HFFc6 (cell line): ENCODE measurements at regions not wholly inside any gene's neighbourhood (a gene's known extent, or its start where the extent isn't known, plus 50 kb on each side); places are given as distances from the start of the nearest gene placed in this dataset.

Source experiments
- DNase-seq: peaks from one replicate; pipeline ENCODE4 v3.0.0-alpha.2; 2018
- H3K27ac Mint-ChIP-seq: 2 replicates; pipeline ENCODE4 v1.8.0; 2020; ENCODE audit warnings: mild to moderate bottlenecking, mixed read lengths
- H3K27me3 Mint-ChIP-seq: 2 replicates; pipeline ENCODE4 v1.8.0; 2021; ENCODE audit warnings: mild to moderate bottlenecking, moderate library complexity, mixed read lengths; ENCODE audit not compliant: insufficient read depth
- H3K36me3 Mint-ChIP-seq: 2 replicates; pipeline ENCODE4 v1.8.0; 2021; ENCODE audit warnings: low read depth, mixed read lengths
- H3K4me1 Mint-ChIP-seq: 2 replicates; pipeline ENCODE4 v1.8.0; 2020; ENCODE audit warnings: low read depth, mixed read lengths
- H3K4me3 Mint-ChIP-seq: 2 replicates; pipeline ENCODE4 v1.8.0; 2020; ENCODE audit warnings: mild to moderate bottlenecking, moderate library complexity, mixed read lengths
- H3K9me3 Mint-ChIP-seq: 2 replicates; pipeline ENCODE4 v1.8.0; 2020; ENCODE audit warnings: mild to moderate bottlenecking, mixed read lengths
- TF ChIP-seq, protein P1 (sequence below): fragments of 200-600 bp; sonication (generic); IDR thresholded peaks from 2 replicates; pipeline ENCODE4 v1.5.0; 2021; ENCODE audit warnings: antibody characterized with exemption, mild to moderate bottlenecking

DNA sequence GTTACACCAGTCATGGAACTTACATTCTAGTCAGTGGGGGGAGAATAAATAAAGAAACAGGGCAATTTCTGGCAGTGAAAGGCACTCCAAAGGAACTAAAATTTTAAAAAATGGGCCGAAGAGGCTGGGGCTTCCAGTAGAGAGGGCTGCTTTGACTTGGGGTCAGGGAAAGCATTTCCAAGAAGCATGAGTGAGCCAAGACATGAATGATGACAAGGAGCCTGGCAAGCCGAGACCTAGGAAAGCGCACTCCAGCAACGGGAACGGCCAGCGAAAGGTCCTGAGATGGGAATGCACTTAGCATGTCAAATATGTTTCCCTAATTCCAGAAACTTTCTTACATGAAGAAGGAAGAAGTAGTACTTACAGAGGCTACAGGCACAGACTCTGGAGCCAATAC is 95.4 kb upstream of the NGF start:
- no peak overlapping the region for H3K27ac Mint-ChIP-seq
- DNase-seq, result no peak
- H3K4me3 Mint-ChIP-seq, result no peak overlapping the region
- H3K27me3 Mint-ChIP-seq, result no peaks in the 10 kb centered on the region; the same call in 1 of the 2 replicates
- H3K4me1 Mint-ChIP-seq, result peaks cover 67% of the 10 kb centered on the region
- TF ChIP-seq, protein P1, sequence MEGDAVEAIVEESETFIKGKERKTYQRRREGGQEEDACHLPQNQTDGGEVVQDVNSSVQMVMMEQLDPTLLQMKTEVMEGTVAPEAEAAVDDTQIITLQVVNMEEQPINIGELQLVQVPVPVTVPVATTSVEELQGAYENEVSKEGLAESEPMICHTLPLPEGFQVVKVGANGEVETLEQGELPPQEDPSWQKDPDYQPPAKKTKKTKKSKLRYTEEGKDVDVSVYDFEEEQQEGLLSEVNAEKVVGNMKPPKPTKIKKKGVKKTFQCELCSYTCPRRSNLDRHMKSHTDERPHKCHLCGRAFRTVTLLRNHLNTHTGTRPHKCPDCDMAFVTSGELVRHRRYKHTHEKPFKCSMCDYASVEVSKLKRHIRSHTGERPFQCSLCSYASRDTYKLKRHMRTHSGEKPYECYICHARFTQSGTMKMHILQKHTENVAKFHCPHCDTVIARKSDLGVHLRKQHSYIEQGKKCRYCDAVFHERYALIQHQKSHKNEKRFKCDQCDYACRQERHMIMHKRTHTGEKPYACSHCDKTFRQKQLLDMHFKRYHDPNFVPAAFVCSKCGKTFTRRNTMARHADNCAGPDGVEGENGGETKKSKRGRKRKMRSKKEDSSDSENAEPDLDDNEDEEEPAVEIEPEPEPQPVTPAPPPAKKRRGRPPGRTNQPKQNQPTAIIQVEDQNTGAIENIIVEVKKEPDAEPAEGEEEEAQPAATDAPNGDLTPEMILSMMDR, result no peak
- no peaks in the 10 kb centered on the region; the same call in 1 of the 2 replicates for H3K36me3 Mint-ChIP-seq
- H3K9me3 Mint-ChIP-seq, result no peaks in the 10 kb centered on the region

DNA sequence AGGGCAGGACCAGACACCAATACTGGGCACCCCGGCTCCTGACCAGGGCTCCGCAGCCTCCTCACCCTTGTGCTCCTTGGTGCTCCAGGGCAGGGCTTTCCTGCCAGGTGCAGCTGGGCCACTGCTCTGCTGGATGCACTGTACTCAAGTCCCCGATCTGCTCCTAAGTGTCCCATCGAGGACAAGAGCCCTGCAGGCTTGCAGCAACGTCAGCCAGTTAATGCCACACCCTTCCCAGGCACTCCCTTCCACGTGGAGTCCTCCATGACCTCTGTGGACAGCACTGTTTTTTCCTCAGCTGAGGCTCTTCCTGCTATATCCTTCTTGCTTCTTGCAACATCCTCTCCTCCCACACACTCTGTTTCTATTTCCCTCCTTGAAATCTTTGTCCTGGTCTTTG is 94.0 kb upstream of the NGF start:
- peak overlapping the region; percentile 98 for H3K27ac Mint-ChIP-seq
- no peaks in the 10 kb centered on the region; the same call in 1 of the 2 replicates for H3K36me3 Mint-ChIP-seq
- TF ChIP-seq, protein P1, result no peak
- H3K4me1 Mint-ChIP-seq, result peaks cover 72% of the 10 kb centered on the region
- peak; percentile 51 for DNase-seq
- H3K27me3 Mint-ChIP-seq, result no peaks in the 10 kb centered on the region; the same call in 1 of the 2 replicates
- no peak overlapping the region; the same call in 1 of the 2 replicates for H3K4me3 Mint-ChIP-seq
- H3K9me3 Mint-ChIP-seq, result no peaks in the 10 kb centered on the region

DNA sequence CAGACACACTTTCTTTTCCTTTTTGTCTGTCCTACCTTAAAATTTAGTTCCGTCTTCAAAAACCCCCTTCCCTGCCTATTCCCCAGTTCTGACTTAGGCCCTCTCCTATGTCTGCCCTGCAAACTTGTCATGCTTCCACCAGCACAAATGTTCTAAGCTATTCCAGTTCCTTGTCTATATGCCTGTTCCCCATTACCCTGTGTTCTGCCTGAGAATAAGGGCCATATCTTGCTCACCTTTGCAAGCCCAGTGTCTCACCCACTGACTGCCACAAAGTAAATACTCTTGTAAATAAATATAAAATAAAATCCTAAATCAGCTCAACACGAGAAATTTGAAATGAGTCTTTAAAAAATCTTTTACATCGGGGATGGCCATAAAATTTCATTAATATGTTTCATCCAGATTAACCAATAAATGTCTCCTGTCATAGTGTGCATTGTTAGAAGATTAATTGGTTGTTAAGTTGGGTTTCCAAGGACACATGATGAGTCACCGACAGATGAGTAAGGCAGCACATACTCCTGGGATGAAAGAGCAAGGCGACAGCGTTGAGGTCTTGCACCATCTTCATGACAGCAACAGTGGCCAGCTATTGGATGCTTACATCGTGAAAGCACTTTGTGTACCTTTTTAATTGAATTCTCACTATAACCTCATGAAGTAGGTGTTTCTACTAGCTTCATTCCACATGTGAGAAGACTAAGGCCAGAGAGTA is 92.6 kb upstream of the NGF start:
- Mint-ChIP-seq H3K27ac (peak overlapping the region; percentile 98), H3K36me3 (no peaks in the 10 kb centered on the region; the same call in 1 of the 2 replicates), H3K4me3 (peak overlapping the region; percentile 58), H3K9me3 (no peaks in the 10 kb centered on the region), H3K27me3 (no peaks in the 10 kb centered on the region; the same call in none of the 2 replicates), H3K4me1 (peaks cover 80% of the 10 kb centered on the region)
- peak; percentile 99 for DNase-seq
- TF ChIP-seq, protein P1, result no peak

DNA sequence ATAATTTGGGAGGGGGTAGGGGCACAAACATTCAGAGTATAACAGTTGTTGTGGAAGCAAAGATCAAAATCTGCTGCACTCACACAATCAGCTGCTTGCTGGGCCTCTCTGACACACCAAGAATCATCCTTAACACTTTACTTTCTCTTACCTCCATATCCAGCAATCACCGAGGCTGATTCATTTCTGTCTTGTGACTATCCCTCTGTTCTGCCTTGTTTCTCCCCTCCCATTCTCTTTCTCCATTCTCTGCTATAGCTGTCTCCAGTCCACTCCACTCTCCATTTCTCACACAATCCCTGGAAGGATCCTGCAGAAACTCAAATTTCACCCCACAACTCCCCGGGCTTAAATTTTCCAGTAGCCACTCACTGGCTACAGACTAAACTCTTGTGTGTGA is 91.8 kb upstream of the NGF start:
- H3K4me3 Mint-ChIP-seq, result peak overlapping the region; percentile 58
- TF ChIP-seq, protein P1, result no peak
- H3K4me1 Mint-ChIP-seq, result peaks cover 87% of the 10 kb centered on the region
- H3K36me3 Mint-ChIP-seq, result no peaks in the 10 kb centered on the region; the same call in 1 of the 2 replicates
- H3K9me3 Mint-ChIP-seq, result no peaks in the 10 kb centered on the region
- peak overlapping the region; percentile 98 for H3K27ac Mint-ChIP-seq
- no peaks in the 10 kb centered on the region; the same call in 1 of the 2 replicates for H3K27me3 Mint-ChIP-seq
- peak; percentile 71 for DNase-seq

DNA sequence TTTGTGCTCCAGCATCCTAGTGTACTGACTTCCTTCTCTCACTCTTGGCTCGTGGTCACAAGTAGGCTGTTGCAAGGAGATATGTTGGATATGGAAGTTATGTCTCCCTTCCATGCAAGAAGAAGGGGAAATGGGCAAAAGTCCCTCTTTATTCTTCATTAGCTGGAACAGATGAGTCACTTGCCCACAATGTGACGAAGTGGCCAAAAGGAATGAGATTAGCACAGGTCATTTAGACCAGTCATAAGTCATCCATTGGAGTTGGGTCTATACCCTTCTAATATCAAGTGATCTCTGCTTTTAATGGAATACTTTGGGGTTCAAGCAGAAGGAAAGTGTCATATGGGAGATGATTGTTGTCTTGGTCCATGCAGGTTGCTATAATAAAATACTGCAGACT is 91.2 kb upstream of the NGF start:
- Mint-ChIP-seq H3K36me3 (no peaks in the 10 kb centered on the region; the same call in 1 of the 2 replicates), H3K4me1 (peaks cover 94% of the 10 kb centered on the region), H3K27me3 (no peaks in the 10 kb centered on the region; the same call in 1 of the 2 replicates), H3K9me3 (no peaks in the 10 kb centered on the region), H3K27ac (peak overlapping the region; percentile 98), H3K4me3 (peak overlapping the region; percentile 58)
- TF ChIP-seq, protein P1, result no peak
- peak; percentile 71 for DNase-seq
